GM21528 (cell line): ENCODE measurements at regions not wholly inside any gene's neighbourhood (a gene's known extent, or its start where the extent isn't known, plus 50 kb on each side); places are given as distances from the start of the nearest gene placed in this dataset.
"Not testable (repeated sequence)": the region's sequence is repeated elsewhere in the genome, so short reads cannot be mapped to it uniquely, and the experiment has no call there.

Source experiments
- ATAC-seq: cut with Tn5 transposase; IDR thresholded peaks from one replicate; pipeline ENCODE4 v1.9.1; 2021; ENCODE audit warnings: mild to moderate bottlenecking, moderate library complexity; ENCODE audit not compliant: unreplicated experiment, low FRiP score

- not testable (repeated sequence) for ATAC-seq
Measured at GRCh38 chr17:34038786-34039185, 216.3 kb upstream of the CCL2 start.

- ATAC-seq, result not testable (repeated sequence)
Measured at GRCh38 chr17:34039213-34039612, 215.9 kb upstream of the CCL2 start.

DNA sequence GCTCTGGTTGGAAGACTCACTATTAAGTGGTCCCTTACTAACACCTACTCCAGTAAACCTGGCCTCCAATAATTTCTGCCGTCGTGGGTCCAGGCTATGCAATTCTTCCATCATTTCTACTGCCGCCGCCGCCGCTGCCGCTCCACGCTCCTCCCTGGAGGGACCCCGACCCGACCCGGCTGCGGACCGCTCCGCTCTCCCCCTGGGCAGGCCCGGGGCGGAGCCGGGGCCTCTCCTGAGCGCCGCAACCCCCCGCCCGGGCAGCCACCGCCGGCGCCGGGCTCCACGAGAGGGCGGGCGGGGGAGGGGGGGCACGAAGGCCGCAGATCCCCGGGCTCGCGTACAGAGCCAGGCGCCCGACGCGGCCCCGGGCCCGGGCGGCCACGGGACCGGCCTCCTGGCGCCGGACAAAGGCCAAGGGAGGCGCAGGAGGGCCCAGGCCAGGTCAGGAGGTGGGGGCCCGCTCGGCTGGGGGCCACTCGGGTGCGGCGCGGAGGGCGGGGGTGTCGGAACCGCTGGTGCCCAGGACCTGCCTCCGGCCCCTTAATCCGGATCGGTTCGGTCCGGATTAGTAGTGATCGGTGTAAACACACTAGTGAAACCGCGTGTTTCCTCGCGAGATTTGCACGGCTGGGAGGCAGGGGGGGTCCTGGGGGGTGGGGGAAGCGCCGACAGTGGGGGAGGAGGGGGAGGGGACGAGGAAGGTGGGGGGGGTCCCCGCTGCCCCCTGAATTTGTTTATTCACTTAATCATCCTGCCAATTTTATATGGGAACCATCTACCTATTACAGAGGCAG, 215.1 kb upstream of the CCL2 start:
- not testable (repeated sequence) for ATAC-seq

GRCh38 chr17:34045990-34046389, 209.1 kb upstream of the CCL2 start:
- ATAC-seq, result no peak

GRCh38 chr17:34051046-34051445, 204.0 kb upstream of the CCL2 start:
- no peak for ATAC-seq

- no peak for ATAC-seq
Measured at GRCh38 chr17:34054495-34054894, 200.6 kb upstream of the CCL2 start.

- no peak for ATAC-seq
Measured at GRCh38 chr17:34055606-34056005, 199.5 kb upstream of the CCL2 start.

- ATAC-seq, result no peak
Measured at GRCh38 chr17:34059423-34060220, 195.5 kb upstream of the CCL2 start.

GRCh38 chr17:34066528-34066927, 188.6 kb upstream of the CCL2 start:
- ATAC-seq, result no peak

GRCh38 chr17:34067011-34067410, 188.1 kb upstream of the CCL2 start:
- ATAC-seq, result no peak

DNA sequence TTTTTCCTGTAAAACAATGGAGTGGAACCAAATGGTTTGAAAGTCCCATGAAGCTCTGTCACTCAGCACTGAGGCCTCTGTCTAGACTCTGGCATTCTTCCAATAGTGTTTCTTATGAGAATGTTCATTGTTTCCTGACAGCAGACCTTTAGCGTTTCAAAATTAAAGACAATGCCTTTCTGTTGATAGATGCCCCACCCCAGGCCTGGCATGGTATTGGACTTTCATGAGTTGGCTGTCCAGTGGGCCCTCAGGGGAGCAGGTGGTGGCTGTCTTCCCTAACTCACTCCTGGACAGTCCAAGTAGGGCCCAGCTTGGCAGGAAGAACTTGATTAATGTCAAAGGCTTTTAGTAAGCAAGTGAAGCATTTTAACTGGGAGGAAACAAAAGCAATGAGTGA, 186.5 kb upstream of the CCL2 start:
- ATAC-seq, result no peak

GRCh38 chr17:34070712-34071111, 184.4 kb upstream of the CCL2 start:
- no peak for ATAC-seq

DNA sequence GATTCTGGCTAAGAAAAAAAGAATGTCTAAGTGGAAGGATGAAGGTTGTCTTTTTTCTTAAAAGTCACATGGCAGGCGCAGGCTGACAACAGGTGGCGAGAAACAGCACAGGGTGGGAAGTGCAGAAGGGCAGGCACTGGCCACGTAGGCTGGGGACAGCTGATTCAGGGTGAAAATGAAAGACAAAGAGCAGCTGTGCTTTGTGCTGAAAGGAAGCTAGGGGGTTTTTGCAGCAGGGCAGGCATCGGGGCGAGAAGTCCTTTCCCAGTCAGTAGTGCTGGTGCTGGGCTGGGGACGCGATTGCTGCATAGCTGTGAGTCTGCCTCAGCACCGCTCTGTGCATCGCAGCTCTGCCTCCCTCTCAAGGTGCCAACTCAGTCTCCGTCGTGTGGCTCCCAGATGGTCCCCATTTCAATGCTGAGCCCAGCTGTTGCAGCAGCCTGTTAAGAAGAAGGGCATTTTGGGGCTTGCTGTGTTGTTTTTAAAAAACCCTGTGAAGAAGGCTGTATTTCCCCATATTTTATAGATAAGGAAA, 183.1 kb upstream of the CCL2 start:
- ATAC-seq, result no peak

GRCh38 chr17:34075076-34075475, 180.0 kb upstream of the CCL2 start:
- no peak for ATAC-seq

DNA sequence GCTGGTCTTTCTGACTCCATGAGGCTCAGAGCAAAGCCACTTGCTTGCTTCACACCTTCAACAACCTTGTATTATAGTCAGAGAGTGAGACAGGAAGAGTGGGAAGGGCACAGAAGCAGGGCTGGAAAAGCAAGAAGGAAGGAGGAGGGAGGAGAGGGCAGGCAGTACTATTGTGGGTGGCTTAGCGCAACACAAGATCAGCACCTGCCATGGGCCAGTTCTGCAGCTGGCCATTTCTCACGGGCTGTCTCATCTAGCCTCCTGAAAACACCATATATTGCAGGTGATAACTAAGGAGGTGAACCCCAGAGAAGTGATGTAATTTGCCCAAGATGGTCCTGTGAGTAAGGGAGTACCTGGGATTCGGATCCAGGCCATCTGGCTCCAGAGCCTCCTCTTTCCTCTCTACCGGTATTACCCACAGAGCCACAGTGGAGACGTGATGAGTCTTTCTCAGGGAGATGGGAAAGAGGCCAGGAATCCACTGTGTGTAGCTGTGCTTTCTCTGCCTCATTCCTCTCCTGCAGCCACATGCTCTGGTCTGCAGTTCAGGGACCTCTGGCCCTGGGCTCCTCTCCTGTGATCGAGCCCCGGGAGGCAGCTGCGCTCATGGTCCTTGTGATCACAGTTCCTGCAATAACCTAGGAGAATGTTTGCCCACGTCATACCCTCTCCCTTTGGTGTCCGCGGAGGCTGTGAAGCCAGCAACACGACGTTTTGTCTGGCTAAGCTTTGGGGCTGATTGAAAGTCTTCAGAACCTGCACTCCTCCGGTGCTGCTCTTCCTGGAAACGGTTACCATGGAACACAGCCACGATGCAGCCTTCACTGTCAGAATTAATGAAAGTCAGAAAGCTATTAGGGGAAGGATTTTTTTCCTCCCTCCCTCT, 178.1 kb upstream of the CCL2 start:
- no peak for ATAC-seq

DNA sequence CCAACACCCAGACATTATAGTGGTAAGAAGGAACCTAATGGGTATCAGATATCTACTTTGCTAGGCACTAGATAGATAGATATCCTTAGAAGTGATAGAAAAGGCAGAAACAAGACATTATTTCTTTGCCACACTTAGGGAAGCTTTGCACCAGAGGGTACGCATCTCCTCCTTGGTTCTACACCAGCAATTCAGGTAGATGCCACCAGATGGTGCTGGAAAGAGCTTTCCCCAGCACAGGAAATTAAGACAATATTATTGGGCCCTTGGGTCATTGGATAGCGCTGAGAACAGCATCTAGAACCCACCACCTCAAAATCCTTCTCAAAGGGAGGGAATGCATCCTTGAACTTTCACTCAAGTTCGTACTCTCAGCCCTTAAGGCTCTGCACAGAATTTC, 173.8 kb upstream of the CCL2 start:
- ATAC-seq, result no peak

DNA sequence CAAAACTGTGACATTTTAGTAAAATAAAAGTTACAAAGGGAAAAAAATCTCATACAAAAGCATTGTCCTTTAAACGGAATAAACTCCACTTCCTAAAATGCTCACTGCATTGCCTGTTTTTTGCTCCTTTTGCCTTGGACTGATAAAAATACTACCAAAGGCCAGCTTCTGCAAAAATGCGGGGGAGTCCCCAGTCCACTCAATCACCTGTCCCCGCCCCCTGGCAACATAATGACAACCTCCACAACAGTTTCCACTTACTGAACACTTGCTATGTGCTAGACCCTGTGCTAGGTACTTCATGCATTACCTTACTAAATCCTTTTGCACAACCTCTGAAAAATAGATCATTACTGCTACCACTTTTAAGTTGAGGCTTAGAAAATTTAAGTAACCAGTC, 172.7 kb upstream of the CCL2 start:
- ATAC-seq, result no peak

- not testable (repeated sequence) for ATAC-seq
Measured at GRCh38 chr17:34089042-34089441, 166.0 kb upstream of the CCL2 start.

DNA sequence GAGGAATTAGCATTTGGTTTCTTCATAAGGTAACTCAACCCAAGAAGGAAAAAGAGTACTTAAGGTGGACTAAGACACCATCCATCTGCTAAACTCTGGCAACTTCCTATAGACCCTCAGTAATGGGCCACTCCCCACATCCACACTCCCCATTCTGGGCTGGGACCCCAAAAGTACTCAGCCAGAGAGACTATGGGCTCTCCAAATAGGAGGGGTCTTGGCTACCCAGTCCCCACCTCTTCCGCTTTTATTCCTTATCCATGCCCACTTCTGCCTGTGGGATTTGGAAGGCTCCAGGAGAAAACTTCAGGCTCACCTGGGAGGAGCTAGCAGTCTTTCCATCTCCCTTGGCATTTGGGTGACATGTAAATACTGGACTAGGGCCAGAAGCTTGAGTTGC, 164.5 kb upstream of the CCL2 start:
- no peak for ATAC-seq

DNA sequence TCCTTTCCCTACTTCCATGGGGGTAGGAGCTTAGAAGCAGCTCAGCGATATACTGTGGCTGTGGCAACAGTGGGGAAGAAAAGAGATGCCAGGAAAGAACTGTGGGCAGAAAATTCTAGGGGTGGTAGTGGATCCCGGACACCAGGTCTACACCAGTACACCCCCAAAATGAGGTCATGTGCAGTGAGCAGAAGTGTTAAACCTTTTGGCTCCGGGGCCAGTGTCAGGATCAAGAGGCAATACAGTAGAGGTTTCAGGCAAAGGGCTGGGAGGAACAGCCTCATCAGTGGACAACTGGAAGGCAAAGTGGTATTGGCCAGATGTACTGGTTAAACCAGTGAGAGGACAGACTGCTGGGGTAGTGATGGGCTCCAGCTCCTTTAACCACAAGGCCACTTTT, 163.1 kb upstream of the CCL2 start:
- ATAC-seq, result no peak

DNA sequence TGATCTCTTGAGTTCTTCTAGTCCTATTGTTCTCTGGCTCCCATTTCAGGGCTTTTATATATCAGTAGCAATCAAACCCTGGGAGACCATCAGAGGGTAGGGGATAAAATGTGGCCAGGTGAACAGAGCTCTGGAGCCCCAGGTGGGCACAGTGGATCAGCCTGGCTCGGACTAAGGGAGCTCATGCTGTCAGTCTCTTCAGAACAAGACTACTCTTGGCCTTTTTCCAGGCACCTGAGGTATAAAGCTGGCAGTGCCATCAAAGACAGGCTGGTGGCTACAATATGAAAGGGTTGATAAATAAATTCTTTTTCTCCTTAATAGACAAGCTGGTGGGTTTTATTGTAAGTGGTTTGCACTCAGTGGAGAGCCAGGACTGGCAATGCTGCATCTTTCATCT, 160.0 kb upstream of the CCL2 start:
- no peak for ATAC-seq
